Esophagus muscularis mucosa (tissue), 3 donors: ENCODE measurements at regions not wholly inside any gene's neighbourhood (a gene's known extent, or its start where the extent isn't known, plus 50 kb on each side); places are given as distances from the start of the nearest gene placed in this dataset.

ENCODE experiments used
- CTCF ChIP-seq, 3 experiments: fragments of 200-600 bp in 2 of 3; fragments of 450-650 bp in 1 of 3; sonication (generic) in 2 of 3; IDR thresholded peaks; one replicate each; pipeline ENCODE4 v1.5.1; 2017 to 2019; ENCODE audit warnings: antibody characterized with exemption in 3 of 3, mild to moderate bottlenecking in 2 of 3, moderate library complexity in 1 of 3
- POLR2A ChIP-seq: fragments of 450-650 bp; IDR thresholded peaks from one replicate; pipeline ENCODE4 v1.6.1; 2017; ENCODE audit warnings: antibody characterized with exemption, moderate library complexity, mild to moderate bottlenecking, low read depth

GRCh38 chr4:187188118-187188517, 464.5 kb upstream of the FAT1 start:
- TF ChIP-seq POLR2A (no peak), CTCF (IDR thresholded peaks at IDR 0.05) (no peak)
